Mesothelial cell of epicardium (in vitro differentiated cells): ENCODE measurements at regions not wholly inside any gene's neighbourhood (a gene's known extent, or its start where the extent isn't known, plus 50 kb on each side); places are given as distances from the start of the nearest gene placed in this dataset.
"Not testable (repeated sequence)": the region's sequence is repeated elsewhere in the genome, so short reads cannot be mapped to it uniquely, and the experiment has no call there.

Source experiments
- DNase-seq, 2 experiments: peaks; one replicate each; pipeline ENCODE4 v3.0.0; 2021; ENCODE audit warnings: low spot score in 2 of 2; ENCODE audit not compliant: unreplicated experiment in 2 of 2
- H3K27ac Mint-ChIP-seq: 2 replicates; pipeline ENCODE4 v1.8.0; 2021; ENCODE audit warnings: mixed read lengths
- H3K27me3 Mint-ChIP-seq: 2 replicates; pipeline ENCODE4 v1.8.0; 2021; ENCODE audit warnings: low read depth, mixed read lengths
- H3K36me3 Mint-ChIP-seq: 2 replicates; pipeline ENCODE4 v1.8.0; 2021; ENCODE audit warnings: mixed read lengths
- H3K4me1 Mint-ChIP-seq: 2 replicates; pipeline ENCODE4 v1.8.0; 2021; ENCODE audit warnings: mixed read lengths
- H3K4me3 Mint-ChIP-seq: 2 replicates; pipeline ENCODE4 v1.8.0; 2021; ENCODE audit warnings: mild to moderate bottlenecking, moderate library complexity, mixed read lengths
- H3K9me3 Mint-ChIP-seq: 2 replicates; pipeline ENCODE4 v1.8.0; 2021; ENCODE audit warnings: mixed read lengths
- TF ChIP-seq, protein P1 (sequence below): fragments of 200-600 bp; sonication (generic); IDR thresholded peaks from one replicate; pipeline ENCODE4 v1.5.0; 2021; ENCODE audit warnings: antibody characterized with exemption; ENCODE audit not compliant: unreplicated experiment

- Mint-ChIP-seq H3K9me3 (peaks cover 3% of the 10 kb centered on the region), H3K4me3 (no peak overlapping the region), H3K27me3 (no peaks in the 10 kb centered on the region), H3K4me1 (no peaks in the 10 kb centered on the region), H3K27ac (no peak overlapping the region), H3K36me3 (no peaks in the 10 kb centered on the region)
- no peak for DNase-seq
- TF ChIP-seq, protein P1, sequence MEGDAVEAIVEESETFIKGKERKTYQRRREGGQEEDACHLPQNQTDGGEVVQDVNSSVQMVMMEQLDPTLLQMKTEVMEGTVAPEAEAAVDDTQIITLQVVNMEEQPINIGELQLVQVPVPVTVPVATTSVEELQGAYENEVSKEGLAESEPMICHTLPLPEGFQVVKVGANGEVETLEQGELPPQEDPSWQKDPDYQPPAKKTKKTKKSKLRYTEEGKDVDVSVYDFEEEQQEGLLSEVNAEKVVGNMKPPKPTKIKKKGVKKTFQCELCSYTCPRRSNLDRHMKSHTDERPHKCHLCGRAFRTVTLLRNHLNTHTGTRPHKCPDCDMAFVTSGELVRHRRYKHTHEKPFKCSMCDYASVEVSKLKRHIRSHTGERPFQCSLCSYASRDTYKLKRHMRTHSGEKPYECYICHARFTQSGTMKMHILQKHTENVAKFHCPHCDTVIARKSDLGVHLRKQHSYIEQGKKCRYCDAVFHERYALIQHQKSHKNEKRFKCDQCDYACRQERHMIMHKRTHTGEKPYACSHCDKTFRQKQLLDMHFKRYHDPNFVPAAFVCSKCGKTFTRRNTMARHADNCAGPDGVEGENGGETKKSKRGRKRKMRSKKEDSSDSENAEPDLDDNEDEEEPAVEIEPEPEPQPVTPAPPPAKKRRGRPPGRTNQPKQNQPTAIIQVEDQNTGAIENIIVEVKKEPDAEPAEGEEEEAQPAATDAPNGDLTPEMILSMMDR: no peak
Observed at GRCh38 chr14:85867450-85867849, 337.5 kb downstream of the FLRT2 start.

- no peaks in the 10 kb centered on the region for H3K4me1 Mint-ChIP-seq
- peaks cover 3% of the 10 kb centered on the region for H3K9me3 Mint-ChIP-seq
- H3K27me3 Mint-ChIP-seq: no peaks in the 10 kb centered on the region
- H3K36me3 Mint-ChIP-seq: no peaks in the 10 kb centered on the region
- no peak for DNase-seq
- H3K27ac Mint-ChIP-seq: no peak overlapping the region
- no peak overlapping the region for H3K4me3 Mint-ChIP-seq
- TF ChIP-seq, protein P1: no peak
Observed at GRCh38 chr14:85865701-85866100, 335.8 kb downstream of the FLRT2 start.

DNA sequence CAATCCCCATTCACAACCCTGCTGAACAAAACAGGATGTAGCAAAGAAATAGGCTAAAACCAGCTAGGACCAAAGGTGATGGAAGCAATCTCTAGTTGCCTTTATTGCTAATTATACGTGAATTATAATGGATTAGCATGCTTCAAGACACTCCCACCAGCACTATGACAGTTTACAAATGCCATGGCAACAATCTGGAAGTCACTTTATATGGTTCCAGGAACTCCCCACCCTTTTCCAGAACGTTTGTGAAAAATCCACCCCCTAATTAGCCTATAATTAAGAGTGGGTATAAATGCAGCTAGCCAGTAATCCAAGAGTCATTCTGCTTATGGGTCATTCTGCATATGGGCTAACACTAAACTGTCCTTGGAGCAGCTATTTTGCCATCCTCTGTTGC lies 328.7 kb downstream of the FLRT2 start:
- no peaks in the 10 kb centered on the region for H3K27me3 Mint-ChIP-seq
- no peaks in the 10 kb centered on the region for H3K4me1 Mint-ChIP-seq
- peaks cover 9% of the 10 kb centered on the region for H3K9me3 Mint-ChIP-seq
- TF ChIP-seq, protein P1: no peak
- no peak overlapping the region for H3K27ac Mint-ChIP-seq
- no peak overlapping the region for H3K4me3 Mint-ChIP-seq
- no peak for DNase-seq
- no peaks in the 10 kb centered on the region for H3K36me3 Mint-ChIP-seq

- H3K27me3 Mint-ChIP-seq: no peaks in the 10 kb centered on the region
- H3K4me3 Mint-ChIP-seq: no peak overlapping the region
- no peak overlapping the region for H3K27ac Mint-ChIP-seq
- no peak for DNase-seq
- no peaks in the 10 kb centered on the region for H3K36me3 Mint-ChIP-seq
- peaks cover 9% of the 10 kb centered on the region for H3K9me3 Mint-ChIP-seq
- H3K4me1 Mint-ChIP-seq: no peaks in the 10 kb centered on the region
- TF ChIP-seq, protein P1: no peak
Observed at GRCh38 chr14:85856430-85856829, 326.5 kb downstream of the FLRT2 start.

GRCh38 chr14:85853996-85854526 lies 324.1 kb downstream of the FLRT2 start:
- no peak overlapping the region for H3K4me3 Mint-ChIP-seq
- no peaks in the 10 kb centered on the region for H3K27me3 Mint-ChIP-seq
- no peak for DNase-seq
- no peaks in the 10 kb centered on the region for H3K4me1 Mint-ChIP-seq
- H3K27ac Mint-ChIP-seq: no peak overlapping the region
- H3K36me3 Mint-ChIP-seq: no peaks in the 10 kb centered on the region
- peaks cover 9% of the 10 kb centered on the region for H3K9me3 Mint-ChIP-seq
- TF ChIP-seq, protein P1: no peak

DNA sequence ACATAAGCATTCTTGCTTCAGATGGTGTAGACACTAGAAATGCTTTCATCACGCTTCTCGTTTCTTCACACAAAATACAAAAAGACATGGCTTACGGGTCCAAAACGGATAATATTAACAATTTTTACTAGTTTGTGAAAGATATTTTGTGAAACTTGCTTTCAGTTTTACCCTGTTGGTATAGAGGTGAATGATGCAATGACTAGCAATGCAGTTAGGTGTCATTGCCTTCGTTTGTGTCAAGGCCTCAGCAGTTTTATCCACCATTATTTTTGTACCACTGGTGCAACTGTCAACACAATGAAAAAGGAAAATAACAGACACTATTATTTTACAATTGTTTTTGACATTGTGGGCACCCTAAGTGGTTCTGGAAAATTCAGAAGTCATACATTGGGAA lies 323.0 kb downstream of the FLRT2 start:
- DNase-seq: no peak
- peaks cover 6% of the 10 kb centered on the region for H3K9me3 Mint-ChIP-seq
- no peaks in the 10 kb centered on the region for H3K4me1 Mint-ChIP-seq
- H3K4me3 Mint-ChIP-seq: no peak overlapping the region
- H3K27me3 Mint-ChIP-seq: no peaks in the 10 kb centered on the region
- TF ChIP-seq, protein P1: no peak
- H3K27ac Mint-ChIP-seq: no peak overlapping the region
- H3K36me3 Mint-ChIP-seq: no peaks in the 10 kb centered on the region

DNA sequence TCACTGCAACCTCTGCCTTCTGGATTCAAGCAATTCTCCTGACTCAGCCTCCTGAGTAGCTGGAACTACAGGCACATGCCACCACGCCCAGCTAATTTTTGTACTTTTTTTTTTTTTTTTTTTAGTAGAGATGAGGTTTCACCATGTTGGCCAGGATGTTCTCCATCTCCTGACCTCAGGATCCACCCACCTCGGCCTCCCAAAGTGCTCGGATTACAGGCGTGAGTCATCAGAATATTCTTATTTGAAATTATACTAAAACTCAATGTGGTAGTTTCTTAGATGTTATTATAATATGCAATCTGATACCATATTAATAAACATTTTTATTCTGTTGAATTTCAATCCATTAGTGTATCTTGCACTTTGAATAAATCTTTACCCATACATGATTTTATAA lies 322.2 kb downstream of the FLRT2 start:
- H3K9me3 Mint-ChIP-seq, DNase-seq, H3K36me3 Mint-ChIP-seq, H3K27ac Mint-ChIP-seq, H3K4me1 Mint-ChIP-seq, H3K4me3 Mint-ChIP-seq, H3K27me3 Mint-ChIP-seq: not testable (repeated sequence)

- H3K4me3 Mint-ChIP-seq, H3K36me3 Mint-ChIP-seq, H3K27ac Mint-ChIP-seq, DNase-seq, H3K27me3 Mint-ChIP-seq, H3K4me1 Mint-ChIP-seq, H3K9me3 Mint-ChIP-seq: not testable (repeated sequence)
Observed at GRCh38 chr14:85830549-85830948, 300.6 kb downstream of the FLRT2 start.
